SK-N-SH (cell line): ENCODE measurements at regions not wholly inside any gene's neighbourhood (a gene's known extent, or its start where the extent isn't known, plus 50 kb on each side); places are given as distances from the start of the nearest gene placed in this dataset.

Experiments used
- CTCF ChIP-seq: fragments of 200-600 bp; sonication (generic); IDR thresholded peaks from 2 replicates; pipeline ENCODE4 v1.6.1; 2017; ENCODE audit warnings: antibody characterized with exemption, mild to moderate bottlenecking, moderate library complexity
- EP300 ChIP-seq, 2 experiments: IDR thresholded peaks; 2 replicates each; pipeline versions ENCODE4 v1.4.0 to v1.6.1; 2012; ENCODE audit warnings: borderline replicate concordance in 1 of 2, low read depth in 1 of 2, low read length in 1 of 2
- GABPA ChIP-seq: IDR thresholded peaks from 2 replicates; pipeline ENCODE4 v1.4.0; 2012; ENCODE audit warnings: low read depth, mild to moderate bottlenecking
- RCOR1 ChIP-seq: fragments of 150-350 bp; IDR thresholded peaks from 2 replicates; pipeline ENCODE4 v1.6.1; 2017; ENCODE audit warnings: antibody characterized with exemption, low read length
- REST ChIP-seq: IDR thresholded peaks from 2 replicates; pipeline ENCODE4 v1.6.1; 2012; ENCODE audit warnings: mild to moderate bottlenecking, low read depth, low read length, moderate library complexity
- SIN3A ChIP-seq: IDR thresholded peaks from 2 replicates; pipeline ENCODE4 v1.6.1; 2012; ENCODE audit warnings: low read depth, mild to moderate bottlenecking, low read length, moderate library complexity, borderline replicate concordance
- TAF1 ChIP-seq: IDR thresholded peaks from 2 replicates; pipeline ENCODE4 v1.6.1; 2012; ENCODE audit warnings: low read depth, mild to moderate bottlenecking, low read length, moderate library complexity, borderline replicate concordance
- USF2 ChIP-seq: fragments of 150-350 bp; IDR thresholded peaks from 2 replicates; pipeline ENCODE4 v1.6.1; 2017; ENCODE audit warnings: antibody characterized with exemption, low read length, low read depth, borderline replicate concordance
- ZBTB33 ChIP-seq: IDR thresholded peaks from 2 replicates; pipeline ENCODE4 v1.4.0; 2012; ENCODE audit warnings: low read depth, borderline replicate concordance

GRCh38 chr7:155995183-155995612 lies 182.9 kb upstream of the SHH start:
- no peak for TF ChIP-seq CTCF
- TF ChIP-seq USF2, result no peak
- no peak for TF ChIP-seq RCOR1
- TF ChIP-seq EP300 (IDR thresholded peaks at IDR 0.05; ENCODE audit: borderline replicate concordance in 1 of 2, low read depth in 1 of 2, low read length in 1 of 2), result no peak
- TF ChIP-seq REST, result no peak
- no peak for TF ChIP-seq ZBTB33
- no peak for TF ChIP-seq TAF1
- no peak for TF ChIP-seq SIN3A
- no peak for TF ChIP-seq GABPA
